ENCODE measurements at regions not wholly inside any gene's neighbourhood (a gene's known extent, or its start where the extent isn't known, plus 50 kb on each side); places are given as distances from the start of the nearest gene placed in this dataset.

DNA sequence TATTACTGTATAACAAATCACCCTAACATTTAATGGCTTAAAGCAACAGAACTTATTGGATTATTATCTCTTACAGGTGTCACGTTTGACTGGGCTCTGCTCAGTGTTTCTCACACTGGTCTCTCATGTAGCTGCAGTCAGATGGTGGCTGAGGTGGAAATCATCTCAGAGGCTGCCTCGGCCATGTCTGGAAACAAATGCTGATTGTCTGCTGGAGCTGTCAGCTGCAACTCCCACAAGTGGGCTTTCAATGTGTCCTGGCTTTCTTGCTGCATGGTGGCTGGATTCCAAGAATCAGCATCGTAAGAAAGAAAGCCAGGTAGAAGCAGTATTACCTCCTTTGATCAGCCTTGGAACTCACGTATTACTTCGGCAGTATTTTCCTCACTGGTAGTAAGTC is 277.6 kb downstream of the SPANXN1 start:
- Histone ChIP-seq H3K4me2 (ENCODE audit: insufficient read depth, low read length) (no peak overlapping the region), H3K27me3 (ENCODE audit: insufficient read depth, low read length, poor library complexity) (no peaks in the 10 kb centered on the region), H2AFZ (ENCODE audit: low read depth, low read length) (no peak overlapping the region), H4K20me1 (ENCODE audit: insufficient read depth, low read length) (no peaks in the 10 kb centered on the region), H3K9ac (ENCODE audit: low read depth, low read length) (no peak overlapping the region), H3K27ac (ENCODE audit: low read length) (no peak overlapping the region), H3K4me3 (ENCODE audit: low read depth in 1 of 2, low read length in 2 of 2) (no peak overlapping the region), H3K4me1 (ENCODE audit: insufficient read depth, low read length) (no peaks in the 10 kb centered on the region), H3K79me2 (ENCODE audit: insufficient read depth, low read length) (no peaks in the 10 kb centered on the region), H3K36me3 (ENCODE audit: insufficient read depth, low read length) (no peaks in the 10 kb centered on the region), H3K9me3 (ENCODE audit: insufficient read depth, low read length, severe bottlenecking) (no peaks in the 10 kb centered on the region)
- no peak for DNase-seq
- no peak for TF ChIP-seq EZH2 (IDR thresholded peaks at IDR 0.05; ENCODE audit: borderline replicate concordance, low read depth, low read length, severe bottlenecking)
- TF ChIP-seq, protein P1, sequence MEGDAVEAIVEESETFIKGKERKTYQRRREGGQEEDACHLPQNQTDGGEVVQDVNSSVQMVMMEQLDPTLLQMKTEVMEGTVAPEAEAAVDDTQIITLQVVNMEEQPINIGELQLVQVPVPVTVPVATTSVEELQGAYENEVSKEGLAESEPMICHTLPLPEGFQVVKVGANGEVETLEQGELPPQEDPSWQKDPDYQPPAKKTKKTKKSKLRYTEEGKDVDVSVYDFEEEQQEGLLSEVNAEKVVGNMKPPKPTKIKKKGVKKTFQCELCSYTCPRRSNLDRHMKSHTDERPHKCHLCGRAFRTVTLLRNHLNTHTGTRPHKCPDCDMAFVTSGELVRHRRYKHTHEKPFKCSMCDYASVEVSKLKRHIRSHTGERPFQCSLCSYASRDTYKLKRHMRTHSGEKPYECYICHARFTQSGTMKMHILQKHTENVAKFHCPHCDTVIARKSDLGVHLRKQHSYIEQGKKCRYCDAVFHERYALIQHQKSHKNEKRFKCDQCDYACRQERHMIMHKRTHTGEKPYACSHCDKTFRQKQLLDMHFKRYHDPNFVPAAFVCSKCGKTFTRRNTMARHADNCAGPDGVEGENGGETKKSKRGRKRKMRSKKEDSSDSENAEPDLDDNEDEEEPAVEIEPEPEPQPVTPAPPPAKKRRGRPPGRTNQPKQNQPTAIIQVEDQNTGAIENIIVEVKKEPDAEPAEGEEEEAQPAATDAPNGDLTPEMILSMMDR (IDR thresholded peaks at IDR 0.05; ENCODE audit: borderline replicate concordance, extremely low read depth, low read length, poor library complexity, severe bottlenecking) = no peak
- ATAC-seq (ENCODE audit: insufficient read depth, low read depth) = no peak

DNA sequence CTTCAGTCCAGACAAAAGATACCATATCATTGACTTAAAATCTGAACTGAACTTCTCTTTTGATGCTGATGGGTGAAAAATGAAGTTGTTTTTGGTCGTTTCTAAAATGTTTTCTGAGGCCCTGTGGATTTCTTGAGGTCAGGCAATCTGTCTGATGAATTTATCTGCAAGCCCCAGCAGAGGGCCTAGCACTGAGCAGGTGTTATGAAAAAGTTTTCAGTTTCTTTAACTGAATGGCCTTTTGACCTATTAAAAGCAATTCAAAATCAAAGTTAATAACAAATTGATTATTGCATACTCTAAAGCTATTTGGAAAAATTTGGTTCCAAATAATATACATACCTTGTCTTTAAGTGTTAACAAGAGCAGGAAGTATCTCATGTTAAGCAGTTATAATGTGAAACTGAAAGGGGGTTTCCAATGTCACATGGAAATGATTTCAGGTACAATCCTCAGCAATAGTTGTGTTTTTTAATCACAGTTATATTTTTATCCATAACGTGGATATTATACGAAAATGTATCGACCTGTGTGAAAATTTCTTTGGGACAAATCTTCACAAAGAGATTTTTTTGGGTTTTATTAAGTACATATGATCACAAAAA is 285.0 kb downstream of the SPANXN1 start:
- no peaks in the 10 kb centered on the region for H3K79me2 ChIP-seq (ENCODE audit: insufficient read depth, low read length)
- no peaks in the 10 kb centered on the region for H3K9me3 ChIP-seq (ENCODE audit: insufficient read depth, low read length, severe bottlenecking)
- H4K20me1 ChIP-seq (ENCODE audit: insufficient read depth, low read length) = no peaks in the 10 kb centered on the region
- TF ChIP-seq, protein P1 (IDR thresholded peaks at IDR 0.05; ENCODE audit: borderline replicate concordance, extremely low read depth, low read length, poor library complexity, severe bottlenecking) = no peak
- no peak for TF ChIP-seq EZH2 (IDR thresholded peaks at IDR 0.05; ENCODE audit: borderline replicate concordance, low read depth, low read length, severe bottlenecking)
- H3K36me3 ChIP-seq (ENCODE audit: insufficient read depth, low read length) = no peaks in the 10 kb centered on the region
- H3K4me3 ChIP-seq (ENCODE audit: low read depth in 1 of 2, low read length in 2 of 2) = no peak overlapping the region
- no peak overlapping the region for H3K27ac ChIP-seq (ENCODE audit: low read length)
- ATAC-seq (ENCODE audit: insufficient read depth, low read depth) (no peak), DNase-seq (no peak)
- H3K9ac ChIP-seq (ENCODE audit: low read depth, low read length) = no peak overlapping the region
- no peak overlapping the region for H3K4me2 ChIP-seq (ENCODE audit: insufficient read depth, low read length)
- H2AFZ ChIP-seq (ENCODE audit: low read depth, low read length) = no peak overlapping the region
- H3K4me1 ChIP-seq (ENCODE audit: insufficient read depth, low read length) = no peaks in the 10 kb centered on the region
- H3K27me3 ChIP-seq (ENCODE audit: insufficient read depth, low read length, poor library complexity) = no peaks in the 10 kb centered on the region

DNA sequence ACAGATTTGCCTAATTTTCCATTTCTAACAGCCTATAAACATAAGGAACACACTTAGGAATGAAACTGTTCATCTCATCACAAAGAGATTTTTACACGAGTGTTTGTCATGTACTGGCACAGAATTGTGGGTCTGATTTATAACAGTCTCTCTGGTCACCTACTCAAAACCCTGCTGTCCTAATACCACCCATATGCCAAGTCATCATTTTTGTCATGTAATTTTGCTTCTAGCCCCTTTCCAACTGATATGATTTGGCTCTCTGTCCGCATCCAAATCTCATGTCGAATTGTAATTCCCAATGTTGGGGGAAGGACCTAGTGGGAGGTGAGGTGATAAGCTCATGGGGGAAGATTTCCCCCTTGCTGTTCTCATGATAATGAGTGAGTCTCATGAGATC is 284.1 kb upstream of the SLITRK2 start:
- TF ChIP-seq EZH2 (IDR thresholded peaks at IDR 0.05; ENCODE audit: borderline replicate concordance, low read depth, low read length, severe bottlenecking) = no peak
- TF ChIP-seq, protein P1 (IDR thresholded peaks at IDR 0.05; ENCODE audit: borderline replicate concordance, extremely low read depth, low read length, poor library complexity, severe bottlenecking) = no peak
- no peak for DNase-seq
- Histone ChIP-seq H3K4me1 (ENCODE audit: insufficient read depth, low read length) (no peaks in the 10 kb centered on the region), H3K4me2 (ENCODE audit: insufficient read depth, low read length) (no peak overlapping the region), H3K9me3 (ENCODE audit: insufficient read depth, low read length, severe bottlenecking) (no peaks in the 10 kb centered on the region), H3K36me3 (ENCODE audit: insufficient read depth, low read length) (no peaks in the 10 kb centered on the region), H4K20me1 (ENCODE audit: insufficient read depth, low read length) (no peaks in the 10 kb centered on the region), H3K27me3 (ENCODE audit: insufficient read depth, low read length, poor library complexity) (no peaks in the 10 kb centered on the region), H3K79me2 (ENCODE audit: insufficient read depth, low read length) (no peaks in the 10 kb centered on the region), H2AFZ (ENCODE audit: low read depth, low read length) (no peak overlapping the region), H3K4me3 (ENCODE audit: low read depth in 1 of 2, low read length in 2 of 2) (no peak overlapping the region), H3K9ac (ENCODE audit: low read depth, low read length) (no peak overlapping the region), H3K27ac (ENCODE audit: low read length) (no peak overlapping the region)
- no peak for ATAC-seq (ENCODE audit: insufficient read depth, low read depth)

Measured in DND-41 (cell line).